Ishikawa (cell line): ENCODE measurements at regions not wholly inside any gene's neighbourhood (a gene's known extent, or its start where the extent isn't known, plus 50 kb on each side); places are given as distances from the start of the nearest gene placed in this dataset.

Experiments used
- CEBPB ChIP-seq: IDR thresholded peaks from 2 replicates; pipeline ENCODE4 v1.6.1; 2012
- CREB1 ChIP-seq: IDR thresholded peaks from 2 replicates; pipeline ENCODE4 v1.6.1; 2012; ENCODE audit warnings: low read depth
- EGR1 ChIP-seq: IDR thresholded peaks from 2 replicates; pipeline ENCODE4 v1.6.1; 2012
- EP300 ChIP-seq: IDR thresholded peaks from 2 replicates; pipeline ENCODE4 v1.6.1; 2012; ENCODE audit warnings: borderline replicate concordance
- FOXM1 ChIP-seq: IDR thresholded peaks from 2 replicates; pipeline ENCODE4 v1.6.1; 2012; ENCODE audit warnings: low read depth, borderline replicate concordance
- NFIC ChIP-seq: IDR thresholded peaks from 2 replicates; pipeline ENCODE4 v1.6.1; 2012
- RAD21 ChIP-seq: IDR thresholded peaks from 2 replicates; pipeline ENCODE4 v1.6.1; 2012; ENCODE audit warnings: low read depth
- TAF1 ChIP-seq: IDR thresholded peaks from 2 replicates; pipeline ENCODE4 v1.6.1; 2012; ENCODE audit warnings: low read depth, mild to moderate bottlenecking
- TCF12 ChIP-seq: IDR thresholded peaks from 2 replicates; pipeline ENCODE4 v1.6.1; 2012; ENCODE audit warnings: low read depth
- TEAD4 ChIP-seq: IDR thresholded peaks from 2 replicates; pipeline ENCODE4 v1.6.1; 2012
- YY1 ChIP-seq: IDR thresholded peaks from 2 replicates; pipeline ENCODE4 v1.6.1; 2012; ENCODE audit warnings: low read depth
- ZBTB7A ChIP-seq: IDR thresholded peaks from 2 replicates; pipeline ENCODE4 v1.6.1; 2012; ENCODE audit warnings: low read depth
- TF ChIP-seq, protein P1 (sequence below): IDR thresholded peaks from 2 replicates; pipeline ENCODE4 v1.6.1; 2012
- TF ChIP-seq, protein P2 (sequence below): IDR thresholded peaks from 2 replicates; pipeline ENCODE4 v1.6.1; 2012
- TF ChIP-seq, protein P3 (sequence below): IDR thresholded peaks from 2 replicates; pipeline ENCODE4 v1.6.1; 2012; ENCODE audit warnings: low read depth, mild to moderate bottlenecking

DNA sequence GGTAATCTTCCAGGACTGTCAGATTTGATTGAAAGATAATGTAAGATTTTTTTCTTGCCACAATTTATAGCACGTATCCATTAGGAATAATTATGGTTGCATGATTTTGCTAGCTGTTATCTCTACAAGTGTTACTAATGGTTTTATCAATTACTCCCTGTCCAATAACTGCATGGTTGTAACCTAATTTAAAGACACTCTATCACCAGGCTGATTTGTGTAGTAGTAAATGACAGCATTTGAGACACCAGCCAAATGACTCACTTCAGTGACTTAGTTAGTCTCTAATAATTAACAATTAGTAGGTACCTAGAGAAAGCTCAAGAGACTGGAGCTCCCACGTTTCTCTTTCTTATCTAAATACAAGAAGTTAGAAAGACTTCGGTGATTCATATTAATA lies 453.8 kb upstream of the POU3F2 start:
- TF ChIP-seq, protein P1, sequence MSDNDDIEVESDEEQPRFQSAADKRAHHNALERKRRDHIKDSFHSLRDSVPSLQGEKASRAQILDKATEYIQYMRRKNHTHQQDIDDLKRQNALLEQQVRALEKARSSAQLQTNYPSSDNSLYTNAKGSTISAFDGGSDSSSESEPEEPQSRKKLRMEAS: no peak
- TF ChIP-seq FOXM1 (no peak), EP300 (no peak), EGR1 (no peak), YY1 (no peak), RAD21 (no peak), ZBTB7A (no peak)
- TF ChIP-seq, protein P2, sequence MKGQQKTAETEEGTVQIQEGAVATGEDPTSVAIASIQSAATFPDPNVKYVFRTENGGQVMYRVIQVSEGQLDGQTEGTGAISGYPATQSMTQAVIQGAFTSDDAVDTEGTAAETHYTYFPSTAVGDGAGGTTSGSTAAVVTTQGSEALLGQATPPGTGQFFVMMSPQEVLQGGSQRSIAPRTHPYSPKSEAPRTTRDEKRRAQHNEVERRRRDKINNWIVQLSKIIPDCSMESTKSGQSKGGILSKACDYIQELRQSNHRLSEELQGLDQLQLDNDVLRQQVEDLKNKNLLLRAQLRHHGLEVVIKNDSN: no peak

DNA sequence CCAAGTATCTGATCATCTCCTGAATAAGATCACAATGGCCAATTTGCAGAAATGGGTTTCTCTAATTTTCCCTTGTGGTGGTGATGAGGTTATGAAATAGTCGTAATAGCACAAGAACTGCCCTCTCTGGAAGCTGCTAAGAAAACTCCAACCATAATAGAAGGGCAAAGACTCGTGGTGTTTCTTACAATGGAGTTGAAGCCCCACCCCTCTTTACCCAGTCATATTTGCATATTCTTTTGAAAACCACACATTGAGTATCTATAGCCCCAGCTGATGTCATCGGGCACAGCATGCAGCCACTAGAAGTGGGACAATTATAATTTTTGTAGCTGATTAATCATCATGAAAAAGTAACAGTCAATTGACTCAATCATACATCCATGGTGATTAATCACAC lies 452.1 kb upstream of the POU3F2 start:
- TF ChIP-seq EP300 (no peak), CREB1 (no peak), RAD21 (no peak), TEAD4 (no peak), FOXM1 (no peak)
- TF ChIP-seq, protein P3, sequence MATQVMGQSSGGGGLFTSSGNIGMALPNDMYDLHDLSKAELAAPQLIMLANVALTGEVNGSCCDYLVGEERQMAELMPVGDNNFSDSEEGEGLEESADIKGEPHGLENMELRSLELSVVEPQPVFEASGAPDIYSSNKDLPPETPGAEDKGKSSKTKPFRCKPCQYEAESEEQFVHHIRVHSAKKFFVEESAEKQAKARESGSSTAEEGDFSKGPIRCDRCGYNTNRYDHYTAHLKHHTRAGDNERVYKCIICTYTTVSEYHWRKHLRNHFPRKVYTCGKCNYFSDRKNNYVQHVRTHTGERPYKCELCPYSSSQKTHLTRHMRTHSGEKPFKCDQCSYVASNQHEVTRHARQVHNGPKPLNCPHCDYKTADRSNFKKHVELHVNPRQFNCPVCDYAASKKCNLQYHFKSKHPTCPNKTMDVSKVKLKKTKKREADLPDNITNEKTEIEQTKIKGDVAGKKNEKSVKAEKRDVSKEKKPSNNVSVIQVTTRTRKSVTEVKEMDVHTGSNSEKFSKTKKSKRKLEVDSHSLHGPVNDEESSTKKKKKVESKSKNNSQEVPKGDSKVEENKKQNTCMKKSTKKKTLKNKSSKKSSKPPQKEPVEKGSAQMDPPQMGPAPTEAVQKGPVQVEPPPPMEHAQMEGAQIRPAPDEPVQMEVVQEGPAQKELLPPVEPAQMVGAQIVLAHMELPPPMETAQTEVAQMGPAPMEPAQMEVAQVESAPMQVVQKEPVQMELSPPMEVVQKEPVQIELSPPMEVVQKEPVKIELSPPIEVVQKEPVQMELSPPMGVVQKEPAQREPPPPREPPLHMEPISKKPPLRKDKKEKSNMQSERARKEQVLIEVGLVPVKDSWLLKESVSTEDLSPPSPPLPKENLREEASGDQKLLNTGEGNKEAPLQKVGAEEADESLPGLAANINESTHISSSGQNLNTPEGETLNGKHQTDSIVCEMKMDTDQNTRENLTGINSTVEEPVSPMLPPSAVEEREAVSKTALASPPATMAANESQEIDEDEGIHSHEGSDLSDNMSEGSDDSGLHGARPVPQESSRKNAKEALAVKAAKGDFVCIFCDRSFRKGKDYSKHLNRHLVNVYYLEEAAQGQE: no peak
- TF ChIP-seq, protein P2: no peak

DNA sequence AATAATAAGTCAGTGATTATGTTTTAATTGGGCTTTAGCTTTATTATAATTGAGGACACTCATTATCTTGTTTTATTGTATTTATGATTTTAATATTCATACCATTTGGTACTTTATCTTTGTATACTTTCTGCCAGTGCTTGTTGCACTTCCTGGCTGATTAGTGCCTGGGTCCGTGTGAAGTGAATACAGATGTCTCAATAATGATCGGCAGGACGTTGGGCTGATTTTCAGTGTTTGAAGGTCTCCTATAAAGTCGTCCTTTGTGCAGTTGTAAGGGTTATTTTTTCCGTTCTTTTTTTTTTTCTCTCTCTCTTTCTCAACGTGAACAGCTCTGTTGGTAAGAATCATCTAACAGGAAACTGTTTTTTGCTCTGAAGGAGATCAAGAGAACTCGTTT lies 450.0 kb upstream of the POU3F2 start:
- no peak for TF ChIP-seq EGR1
- TF ChIP-seq, protein P2: no peak
- no peak for TF ChIP-seq FOXM1
- no peak for TF ChIP-seq CEBPB
- TF ChIP-seq, protein P3: no peak
- TF ChIP-seq, protein P1: no peak
- no peak for TF ChIP-seq EP300
- TF ChIP-seq TEAD4: no peak
- no peak for TF ChIP-seq RAD21
- no peak for TF ChIP-seq NFIC
- TF ChIP-seq ZBTB7A: no peak
- TF ChIP-seq CREB1: no peak
- TF ChIP-seq YY1: no peak
- TF ChIP-seq TAF1: no peak
- no peak for TF ChIP-seq TCF12

DNA sequence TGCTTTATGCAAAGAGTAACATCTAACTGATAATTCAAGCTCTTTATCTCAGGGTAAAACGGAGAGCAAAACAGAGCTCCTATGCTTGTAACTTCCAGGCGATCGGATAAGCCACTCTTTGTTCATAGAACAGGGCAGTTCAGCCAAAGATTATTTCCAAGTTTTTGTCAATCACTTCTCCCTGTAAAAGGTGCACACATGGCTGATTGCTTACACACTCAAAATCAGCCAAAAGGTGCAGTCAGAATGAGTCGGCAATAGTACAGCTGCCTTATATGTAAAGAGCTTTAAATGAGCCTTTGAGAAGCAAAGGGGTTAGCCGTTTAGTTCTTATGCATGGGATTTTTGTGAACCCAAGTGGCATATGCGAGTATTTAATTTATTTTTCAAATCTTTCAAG lies 449.6 kb upstream of the POU3F2 start:
- TF ChIP-seq TEAD4 (no peak), EP300 (no peak), CREB1 (no peak), FOXM1 (no peak), YY1 (no peak), TAF1 (no peak)
- TF ChIP-seq, protein P3: no peak

DNA sequence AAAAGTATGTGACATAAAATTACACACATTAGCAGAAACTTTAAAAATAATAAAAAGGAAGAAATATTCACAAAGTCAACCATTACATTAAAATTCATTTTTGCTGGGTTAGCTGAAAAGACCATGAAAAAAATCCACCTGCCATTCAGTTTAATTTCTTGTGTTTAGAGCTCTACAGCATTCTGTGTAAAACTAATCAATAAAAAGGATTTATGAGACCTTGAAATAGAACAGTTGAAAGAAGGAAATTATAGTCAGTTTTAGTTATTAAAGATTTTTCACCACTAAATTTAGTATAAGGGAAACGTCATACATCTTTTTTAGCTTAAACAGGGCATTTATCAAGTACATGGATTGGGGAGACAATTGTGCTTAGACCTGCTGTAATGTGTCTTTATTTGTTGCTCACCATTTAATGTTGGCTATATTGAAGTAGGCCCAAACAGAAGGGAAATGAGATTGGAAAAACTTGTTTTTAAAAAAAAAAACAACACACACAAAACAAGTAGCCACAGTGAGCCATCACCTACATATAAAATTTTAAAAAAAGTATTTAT lies 438.7 kb upstream of the POU3F2 start:
- TF ChIP-seq TEAD4: no peak
- TF ChIP-seq TCF12: no peak
